M059J (cell line): ENCODE measurements at regions not wholly inside any gene's neighbourhood (a gene's known extent, or its start where the extent isn't known, plus 50 kb on each side); places are given as distances from the start of the nearest gene placed in this dataset.

Experiments
- DNase-seq: peaks from one replicate; pipeline ENCODE4 v3.0.0-alpha.2; 2012; ENCODE audit warnings: low read depth

DNA sequence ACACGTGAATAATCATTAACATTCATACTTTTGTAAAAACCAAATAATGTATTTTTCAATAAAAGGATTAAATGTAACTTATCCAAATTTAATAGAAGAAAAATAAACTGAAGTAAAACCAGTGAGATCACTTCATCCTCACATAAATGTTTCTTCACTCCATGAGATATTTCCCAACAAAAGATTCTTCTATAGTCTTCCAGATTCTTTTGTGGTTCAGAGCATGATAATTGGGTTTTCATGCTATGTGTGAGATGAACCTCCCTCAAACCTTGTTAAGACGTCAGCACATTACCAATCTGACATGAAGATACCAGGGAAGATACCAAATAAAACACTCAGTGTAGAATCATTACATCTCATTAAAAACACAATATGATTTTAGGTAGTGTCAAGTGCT is 62.9 kb upstream of the OXGR1 start:
- no peak for DNase-seq

DNA sequence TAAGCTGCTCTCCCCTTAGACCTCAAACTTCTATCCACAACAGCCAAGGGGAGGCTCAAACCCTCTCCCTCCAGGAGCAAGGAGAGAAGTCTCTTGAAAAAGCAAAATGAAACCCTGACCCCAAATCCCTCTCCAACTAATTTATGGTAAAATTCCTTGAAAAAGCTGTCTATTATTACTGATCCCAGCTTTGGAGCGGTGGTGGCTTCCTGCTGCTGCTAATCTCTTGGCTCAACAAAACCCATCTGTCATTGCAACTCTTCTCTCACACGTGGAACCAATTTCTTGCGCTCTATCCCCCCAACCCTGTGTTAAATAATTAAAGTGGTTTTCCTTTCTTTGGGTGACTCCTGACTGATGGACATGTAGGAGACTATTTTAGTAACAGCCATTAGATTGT is 64.1 kb upstream of the OXGR1 start:
- no peak for DNase-seq

DNA sequence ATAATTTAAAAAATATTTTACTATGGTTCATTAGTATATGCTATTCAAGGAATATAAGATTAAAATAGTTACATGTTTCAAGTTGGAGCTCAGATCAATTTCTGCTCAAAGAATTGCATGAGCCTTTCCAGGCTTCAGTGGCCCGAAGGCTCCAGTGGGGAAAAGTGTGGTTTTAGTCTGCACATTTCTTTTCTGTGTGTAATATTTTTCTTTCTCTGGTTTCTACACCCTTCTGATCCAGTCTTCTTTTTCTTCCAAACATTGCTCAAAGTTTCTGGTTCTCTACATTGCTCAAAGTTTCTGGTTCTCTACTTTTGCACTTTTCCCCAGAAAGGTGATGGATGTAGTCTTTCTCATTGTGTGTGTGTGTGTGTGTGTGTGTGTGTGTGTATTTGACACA is 64.7 kb upstream of the OXGR1 start:
- no peak for DNase-seq

DNA sequence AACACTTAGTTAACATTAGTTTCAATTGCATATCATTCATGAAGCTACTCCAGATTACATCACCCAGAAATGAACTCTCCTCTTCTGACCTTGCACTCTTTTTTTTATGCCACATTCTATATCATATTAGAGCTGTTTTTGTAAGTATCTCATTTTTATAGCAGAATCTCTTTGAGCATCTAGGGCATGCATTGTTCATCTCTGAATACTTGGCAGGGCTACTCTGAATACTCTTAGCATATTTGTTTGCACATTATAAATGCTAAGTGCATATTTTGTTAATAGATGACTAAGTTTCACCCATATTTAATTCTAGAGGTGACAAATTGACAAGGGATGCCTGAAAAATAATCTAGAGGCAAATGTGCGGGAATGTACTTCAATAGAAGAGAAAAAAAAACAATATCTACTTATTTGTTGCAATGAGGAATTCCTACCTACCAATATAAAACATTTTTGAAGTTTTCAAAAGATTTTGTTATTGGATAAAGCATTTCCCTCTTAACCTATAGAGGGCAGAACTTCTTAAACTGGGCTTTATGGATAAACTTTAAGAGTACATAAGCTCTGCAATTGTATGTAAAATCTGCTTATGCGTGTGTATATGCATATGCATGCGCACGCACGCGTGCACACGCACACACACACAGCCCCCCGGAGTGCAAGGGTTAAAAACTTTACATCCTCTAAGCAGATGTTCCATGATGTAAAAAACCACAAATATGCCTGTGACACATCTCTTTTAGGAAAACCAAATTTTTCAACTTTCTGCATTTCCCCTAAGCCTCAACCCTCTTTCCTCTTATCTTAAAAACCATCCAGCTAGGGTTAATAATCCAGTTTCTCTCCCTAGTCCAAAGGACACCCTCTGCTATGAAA is 73.0 kb upstream of the OXGR1 start:
- no peak for DNase-seq

DNA sequence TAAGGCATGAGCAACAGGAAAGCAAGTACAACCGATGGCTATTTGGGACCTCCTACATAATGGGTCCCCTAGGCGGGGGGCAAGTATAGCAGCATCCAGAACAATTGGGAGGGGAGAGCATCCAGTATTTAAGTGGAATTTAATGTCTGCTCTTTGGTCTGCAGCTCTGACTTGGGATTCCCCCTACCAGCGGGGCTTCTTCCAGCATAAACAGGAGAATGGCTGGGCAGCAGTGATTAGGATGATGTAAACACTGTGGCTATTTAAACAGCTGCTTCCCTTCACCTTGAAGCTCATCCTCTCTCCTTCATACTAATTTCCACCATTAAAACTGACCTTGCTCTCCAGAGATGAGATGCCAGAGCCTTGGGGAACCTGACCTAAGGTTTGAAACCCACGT is 73.9 kb upstream of the OXGR1 start:
- no peak for DNase-seq

DNA sequence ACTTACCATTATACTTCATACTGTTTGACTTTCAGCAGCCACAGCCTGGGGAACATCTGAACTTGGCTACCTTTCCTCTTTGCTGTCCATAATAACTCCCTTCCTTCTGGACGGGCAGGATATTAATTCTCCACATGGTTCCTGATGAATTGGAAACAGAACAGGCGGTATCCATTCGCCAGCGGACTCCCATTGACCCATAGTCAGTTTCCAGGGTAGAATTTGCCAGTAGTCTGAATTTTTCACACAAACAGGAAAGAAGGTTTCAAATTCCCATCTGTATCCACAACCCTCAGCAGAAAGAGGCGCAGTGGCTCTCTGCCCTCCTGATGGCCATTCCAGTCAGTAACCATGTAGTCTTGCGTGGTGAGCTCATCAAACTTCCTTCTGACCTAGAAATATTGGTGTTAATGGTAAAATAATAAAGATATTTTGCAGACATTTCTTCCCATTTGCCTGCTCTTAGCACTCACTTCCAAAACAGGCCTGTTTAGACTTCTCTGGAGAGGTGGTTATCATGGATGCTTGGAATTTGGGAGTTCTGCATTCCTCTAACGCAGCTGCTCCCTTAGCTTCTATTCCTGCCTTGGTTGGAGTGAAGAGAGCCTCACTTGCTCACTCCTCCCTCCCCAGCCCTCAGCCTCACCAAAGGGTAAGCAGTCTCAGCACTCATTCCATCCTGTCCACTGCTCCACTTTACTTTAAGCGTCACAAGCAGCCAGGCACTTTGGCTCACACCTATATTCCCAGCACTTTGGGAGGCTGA is 75.0 kb upstream of the OXGR1 start:
- no peak for DNase-seq

DNA sequence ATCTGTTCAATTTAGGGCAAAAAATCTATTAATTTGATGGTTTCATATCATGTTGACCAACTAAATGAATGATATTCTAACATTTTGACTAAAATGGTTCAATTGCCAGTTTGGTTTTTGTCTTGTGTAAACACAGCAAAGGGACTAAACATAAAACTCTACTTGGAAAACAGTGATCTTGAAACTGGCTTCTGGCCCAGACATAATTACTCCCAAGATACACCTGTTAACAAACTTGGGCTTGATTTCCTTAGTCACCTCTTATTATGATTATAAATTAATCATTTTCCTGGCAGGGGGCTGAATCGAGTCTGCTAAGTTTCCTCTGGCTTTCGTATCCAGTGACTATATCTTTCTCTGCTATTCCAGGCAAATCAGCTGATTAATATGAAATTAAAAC is 78.0 kb upstream of the OXGR1 start:
- DNase-seq, result no peak

DNA sequence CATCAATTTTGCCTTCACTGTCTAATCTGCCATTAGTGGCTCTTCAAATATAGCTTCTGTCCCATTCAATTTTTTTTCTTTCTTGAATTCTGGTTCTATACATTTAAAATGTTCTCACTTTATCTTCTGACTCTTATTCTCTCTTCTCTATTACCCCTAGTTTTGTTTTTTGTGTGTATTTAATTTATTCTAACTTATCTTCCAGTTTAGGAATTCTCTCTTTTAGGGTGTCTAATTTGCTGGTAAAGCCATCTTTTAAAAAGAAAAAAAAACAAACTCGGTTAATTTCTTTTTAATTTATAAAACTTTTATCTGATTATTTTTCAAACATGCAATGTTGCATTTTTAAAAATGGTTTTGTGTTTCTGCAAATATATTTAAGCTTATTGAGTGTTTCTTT is 80.3 kb upstream of the OXGR1 start:
- DNase-seq, result no peak

DNA sequence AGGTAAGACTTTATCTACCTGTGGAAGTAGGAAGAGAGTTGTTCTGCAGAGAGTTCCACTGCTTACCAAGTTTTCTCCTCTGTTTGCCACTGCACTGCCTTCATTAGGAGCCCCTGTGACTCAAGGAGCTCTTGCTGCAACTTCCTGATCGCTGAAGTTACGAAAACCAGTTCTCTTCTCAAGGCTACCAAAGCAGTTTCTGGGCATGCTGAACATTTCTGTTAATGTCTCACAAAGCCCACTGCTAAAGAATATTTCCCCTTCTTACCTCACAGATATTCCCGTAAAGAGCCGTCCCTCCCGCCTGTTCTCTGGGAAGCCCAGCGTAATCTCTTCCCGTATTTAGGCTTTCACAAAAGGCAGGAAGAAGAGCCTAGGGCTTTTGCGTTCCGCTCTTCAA is 82.6 kb upstream of the OXGR1 start:
- no peak for DNase-seq

DNA sequence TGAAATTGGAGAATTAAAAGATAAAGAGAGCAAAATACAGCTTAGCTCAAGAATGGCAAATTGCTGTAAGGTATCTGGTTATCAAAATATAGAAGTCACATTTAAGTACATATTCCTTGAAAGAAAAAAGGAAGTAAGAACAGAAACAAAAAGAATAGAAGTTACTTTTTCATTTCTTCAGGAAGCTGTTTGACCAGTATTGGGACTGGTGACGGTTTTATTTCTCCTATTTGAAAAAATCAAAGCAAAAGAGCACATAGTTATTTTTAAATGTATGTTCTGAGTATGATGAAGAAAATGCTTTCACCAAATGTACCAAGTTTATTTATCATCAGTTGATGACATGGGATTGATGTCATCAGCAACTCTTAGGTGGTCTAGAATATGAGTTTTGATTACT is 83.1 kb upstream of the OXGR1 start:
- DNase-seq, result no peak

DNA sequence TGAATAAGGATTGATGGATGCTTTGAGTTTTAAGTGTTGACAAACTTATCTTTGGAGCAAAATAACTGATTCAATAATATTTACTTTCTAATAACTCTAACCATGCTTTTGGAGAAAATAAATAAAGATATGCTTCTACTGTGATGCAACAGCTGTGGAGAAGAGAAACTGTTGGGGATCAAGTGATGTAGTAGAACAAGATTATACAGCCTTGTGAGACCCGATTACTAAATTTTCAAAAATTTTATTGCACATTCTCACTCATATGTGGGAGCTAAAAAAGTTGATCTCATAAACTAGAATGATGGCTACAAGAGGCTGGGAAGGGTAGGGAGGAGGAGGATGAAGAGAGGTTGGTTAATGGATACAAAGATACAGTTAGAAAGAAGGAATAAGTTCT is 85.5 kb upstream of the OXGR1 start:
- DNase-seq, result no peak

DNA sequence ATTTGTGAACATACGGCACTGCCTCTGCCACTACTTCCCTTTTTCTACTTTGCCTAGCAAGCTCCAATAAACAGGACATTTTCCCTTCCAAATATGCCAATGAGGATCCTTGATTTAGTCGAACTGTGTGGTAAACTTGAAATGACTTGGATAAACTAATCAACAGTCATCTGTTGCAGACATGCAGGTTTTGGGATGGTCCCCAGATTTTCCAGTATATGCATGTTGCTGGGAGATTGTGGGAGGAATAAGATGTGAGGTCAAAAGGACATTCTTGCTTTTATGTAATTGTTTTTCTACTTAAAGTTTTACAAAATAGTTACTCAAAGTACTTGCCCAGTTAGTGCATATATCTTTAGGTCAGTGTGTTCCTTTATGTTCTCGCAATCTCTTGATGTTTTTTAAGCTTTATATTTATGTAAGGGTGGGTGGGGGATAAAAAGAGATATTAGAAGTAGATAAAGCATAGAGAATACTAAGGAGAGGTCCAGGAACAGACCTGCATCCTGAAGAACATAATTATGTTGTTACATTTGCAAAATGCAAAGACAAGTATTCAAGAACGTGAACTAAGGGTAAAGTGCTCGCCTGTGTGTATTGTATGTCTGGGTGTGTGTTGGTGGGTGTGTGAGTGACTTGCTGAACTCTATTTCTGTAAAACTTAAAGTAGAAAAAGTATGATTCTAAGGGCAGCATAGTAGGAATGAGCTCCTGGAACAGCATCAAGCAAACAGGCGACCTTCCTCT is 88.4 kb upstream of the OXGR1 start:
- DNase-seq, result no peak

DNA sequence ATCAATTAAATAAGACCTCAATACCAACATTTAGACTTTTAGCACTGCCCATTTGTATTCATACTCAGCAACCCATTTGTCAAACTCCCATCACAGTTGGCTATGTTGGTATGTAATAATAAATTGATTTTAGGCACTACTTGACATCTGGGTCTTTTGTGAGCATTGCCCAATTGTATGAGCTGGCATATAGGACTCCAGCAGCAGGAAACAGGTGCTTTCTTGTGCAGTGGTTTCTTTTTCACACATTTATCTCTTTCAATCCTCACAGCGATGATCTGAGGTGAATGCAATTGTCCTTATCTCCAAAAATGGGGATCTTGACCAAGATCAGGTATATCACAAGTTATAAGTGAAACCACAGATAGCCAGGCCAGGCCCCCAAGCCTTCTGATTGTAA is 96.9 kb upstream of the OXGR1 start:
- DNase-seq, result no peak

DNA sequence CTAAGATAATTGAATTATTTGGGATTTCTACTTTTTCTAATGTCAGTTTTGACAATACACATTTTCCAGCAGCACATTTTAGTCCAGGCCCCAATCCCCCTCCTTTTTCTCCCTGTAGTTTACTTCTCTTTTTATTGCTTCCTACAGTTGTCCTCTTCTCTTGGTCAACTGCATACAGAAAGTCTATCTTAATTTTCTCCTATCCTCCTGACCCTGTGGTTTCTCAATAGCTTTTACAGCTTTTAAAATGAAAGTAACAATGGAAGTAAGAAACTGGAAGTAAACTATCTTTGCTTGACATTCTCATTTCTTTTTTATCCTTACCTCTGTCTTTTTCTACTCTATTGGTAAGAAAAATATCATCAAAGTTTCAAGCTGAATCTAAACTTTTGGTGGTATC is 106.5 kb upstream of the OXGR1 start:
- DNase-seq, result no peak

DNA sequence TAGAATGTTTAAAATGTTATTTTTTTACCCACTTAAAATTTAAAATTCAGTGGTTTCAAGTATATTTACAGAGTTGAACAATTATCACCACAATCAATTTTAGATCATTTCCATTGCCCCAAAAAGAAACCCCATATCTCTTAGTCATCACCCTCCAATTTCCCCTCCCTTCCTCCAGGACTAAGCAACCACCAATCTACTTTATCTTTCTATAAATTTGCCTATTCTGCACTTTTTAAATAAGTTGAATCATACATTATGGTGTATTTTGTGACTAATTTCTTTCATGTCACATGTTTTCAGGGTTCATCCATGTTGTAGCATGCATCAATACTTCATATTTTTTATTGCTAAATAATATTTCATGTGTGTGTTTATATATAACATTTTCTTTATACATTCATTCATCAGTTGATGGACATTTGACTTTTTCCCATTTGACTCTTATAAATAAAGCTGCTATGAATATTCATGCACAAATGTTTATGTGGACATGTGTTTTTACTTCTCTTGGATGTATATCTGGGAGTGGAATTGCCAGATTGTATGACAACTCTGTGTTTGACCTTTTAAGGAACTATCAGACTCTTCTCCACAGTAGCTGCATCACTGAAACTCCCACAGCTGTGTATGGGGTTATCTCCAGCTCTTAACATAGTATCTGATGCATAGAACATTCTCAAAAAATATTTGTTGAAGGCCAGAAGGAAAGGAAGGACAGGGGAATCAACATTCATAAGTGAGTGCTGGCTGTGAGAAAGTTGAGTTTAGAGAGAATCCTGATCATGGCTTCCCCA is 107.8 kb upstream of the OXGR1 start:
- no peak for DNase-seq

DNA sequence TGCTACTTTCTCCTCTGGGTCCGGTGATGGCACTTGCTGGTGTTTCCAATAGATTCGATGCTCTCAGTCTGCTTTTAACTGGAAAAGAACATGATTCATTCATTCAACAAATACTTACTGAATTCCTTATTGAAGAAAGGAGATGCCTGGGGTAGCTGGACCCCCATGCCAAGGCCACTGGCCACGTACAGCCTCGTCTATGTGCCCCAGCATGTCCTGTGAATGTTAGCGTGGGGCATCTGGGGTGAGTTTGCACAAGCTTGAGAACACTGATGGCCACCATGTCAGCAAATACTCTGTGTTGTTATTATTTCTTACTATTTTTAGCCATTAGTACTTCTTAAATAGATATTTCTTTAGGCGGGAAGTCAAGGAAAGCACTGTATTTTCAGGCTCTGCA is 112.0 kb upstream of the OXGR1 start:
- no peak for DNase-seq

DNA sequence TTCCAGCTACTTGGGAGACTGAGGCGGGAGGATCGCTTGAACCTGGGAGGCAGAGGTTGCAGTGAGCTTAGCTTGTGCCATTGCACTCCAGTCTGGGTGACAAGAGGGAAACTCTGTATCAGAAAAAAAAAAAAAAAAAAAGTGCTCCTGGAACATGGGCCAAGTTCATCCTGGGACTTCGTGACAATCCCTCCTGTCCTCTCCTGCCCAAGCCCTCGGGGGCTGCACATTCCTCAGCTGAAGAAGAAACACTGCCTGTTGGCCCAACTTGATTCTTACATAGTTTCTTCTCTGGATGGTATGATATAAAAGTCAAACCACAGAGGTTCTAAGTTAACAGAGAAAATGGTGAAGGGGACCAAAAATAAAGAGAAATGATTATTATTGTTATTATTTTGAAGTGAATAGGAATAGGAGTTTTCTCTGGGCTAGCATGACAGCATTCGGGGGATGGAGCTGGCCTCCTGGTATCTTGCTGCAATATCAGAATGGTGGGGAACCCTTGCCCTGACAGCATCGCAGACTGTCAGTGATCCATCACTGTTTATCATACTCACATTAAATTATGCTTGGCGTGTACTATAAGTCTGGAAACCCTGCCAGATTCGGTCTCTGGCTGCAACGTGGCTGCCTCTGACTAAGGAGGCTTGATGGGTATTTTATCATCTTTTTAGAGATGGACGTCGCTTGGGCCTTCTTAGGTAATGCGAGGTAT is 113.7 kb upstream of the OXGR1 start:
- no peak for DNase-seq

DNA sequence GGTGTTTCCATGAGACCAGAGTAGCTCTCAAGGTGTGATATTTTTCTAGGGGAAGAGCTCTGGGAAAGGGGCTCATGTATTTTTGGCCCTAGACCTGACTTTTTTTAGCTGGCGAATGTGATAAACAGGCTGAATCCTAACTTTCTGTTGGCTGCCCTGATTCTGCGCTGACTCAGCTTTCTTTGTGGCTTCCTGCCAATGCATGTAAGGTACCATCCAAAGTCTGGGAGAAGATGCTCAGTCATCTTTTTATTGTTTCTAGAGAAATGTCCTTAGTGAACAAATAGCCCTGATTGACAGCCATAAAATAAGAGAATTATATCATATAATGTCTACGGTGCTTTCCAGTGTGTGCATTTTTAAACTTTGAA is 113.6 kb upstream of the MBNL2 start:
- peak; percentile 51 for DNase-seq

DNA sequence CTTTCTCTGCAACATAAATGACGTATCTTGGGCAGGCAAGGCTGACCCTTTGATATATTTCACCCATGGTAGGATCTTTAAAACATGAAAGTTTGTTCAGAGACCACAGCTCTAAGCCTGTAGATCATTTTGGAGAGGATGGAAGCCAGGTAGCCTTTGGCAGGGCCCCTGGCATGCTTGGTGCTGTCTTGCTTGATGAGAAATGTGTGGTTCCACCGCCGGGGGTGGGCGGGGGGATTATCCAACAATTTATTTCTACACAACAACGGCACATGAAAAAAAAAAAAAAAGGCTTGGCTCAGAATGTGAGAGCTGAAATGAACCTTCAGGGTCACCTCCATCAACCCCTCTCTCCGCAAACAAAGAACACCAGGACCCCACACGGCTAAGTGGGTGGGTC is 112.9 kb upstream of the MBNL2 start:
- DNase-seq, result no peak

DNA sequence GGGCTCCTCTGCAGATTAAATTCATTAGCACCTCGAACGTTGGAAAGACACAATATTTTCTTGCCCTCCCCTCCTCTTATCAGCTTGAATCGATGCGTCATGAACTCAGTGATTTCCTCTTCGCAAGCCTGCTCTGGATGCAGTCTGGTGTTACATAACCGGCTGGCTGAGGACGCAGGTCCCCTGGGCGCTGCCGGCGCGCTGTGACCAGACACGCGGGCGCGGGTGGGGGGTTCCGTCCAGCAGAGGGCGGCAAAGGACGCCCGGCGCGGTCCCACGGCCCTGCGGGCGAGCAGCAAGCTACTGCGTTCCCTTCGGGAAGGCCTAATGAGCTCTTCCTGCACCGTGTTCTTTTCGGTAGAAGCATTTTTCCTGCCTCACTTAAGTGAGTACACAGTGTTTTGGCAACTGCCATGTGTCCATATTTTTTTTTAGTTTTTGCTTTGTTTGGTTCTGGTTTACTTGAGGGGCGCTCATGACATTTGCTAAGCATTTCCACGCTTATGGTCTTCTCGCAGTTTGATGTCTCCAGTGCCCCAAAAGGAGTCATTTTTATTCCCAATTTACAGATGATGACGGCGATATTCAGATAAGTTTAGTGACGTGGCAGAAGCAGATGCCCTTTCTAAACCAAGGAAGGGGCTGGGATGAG is 112.2 kb upstream of the MBNL2 start:
- DNase-seq, result peak; percentile 84

DNA sequence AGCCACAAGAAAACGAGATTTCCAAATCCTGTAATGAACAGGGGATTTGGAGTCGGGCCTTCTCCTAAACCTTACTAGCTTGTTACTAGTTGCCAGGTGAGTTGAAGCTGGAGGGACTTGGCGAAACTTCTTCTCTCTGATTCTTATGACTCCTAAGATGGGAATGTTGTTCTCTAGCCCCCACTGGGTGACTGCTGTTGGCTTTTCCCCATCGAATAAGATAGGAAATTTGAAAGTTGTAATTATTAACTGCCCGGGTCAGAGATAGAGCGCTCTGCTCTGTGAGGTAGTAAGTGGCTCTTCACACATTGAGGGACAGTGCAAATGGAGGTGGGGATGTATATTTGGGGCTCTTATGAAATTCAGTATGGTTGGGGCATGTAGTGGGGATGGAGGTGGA is 111.2 kb upstream of the MBNL2 start:
- DNase-seq, result no peak
